ENCODE measurements at regions not wholly inside any gene's neighbourhood (a gene's known extent, or its start where the extent isn't known, plus 50 kb on each side); places are given as distances from the start of the nearest gene placed in this dataset.

- no peak for TF ChIP-seq POLR2A (IDR thresholded peaks at IDR 0.05; ENCODE audit: low read depth, low read length)
- TF ChIP-seq TAF1 (IDR thresholded peaks at IDR 0.05; ENCODE audit: borderline replicate concordance, low read depth, low read length): no peak
- TF ChIP-seq POLR2AphosphoS5 (IDR thresholded peaks at IDR 0.05; ENCODE audit: low read depth, low read length): no peak
Measured at GRCh38 chr6:76509397-76509796, 436.9 kb upstream of the IMPG1 start.
